Putamen (tissue), 1 donor: ENCODE measurements at regions not wholly inside any gene's neighbourhood (a gene's known extent, or its start where the extent isn't known, plus 50 kb on each side); places are given as distances from the start of the nearest gene placed in this dataset.
"Not testable (repeated sequence)": the region's sequence is repeated elsewhere in the genome, so short reads cannot be mapped to it uniquely, and the experiment has no call there.

Source experiments
- DNase-seq: peaks from one replicate; pipeline ENCODE4 v3.0.0-alpha.2; 2016; ENCODE audit warnings: low spot score

DNA sequence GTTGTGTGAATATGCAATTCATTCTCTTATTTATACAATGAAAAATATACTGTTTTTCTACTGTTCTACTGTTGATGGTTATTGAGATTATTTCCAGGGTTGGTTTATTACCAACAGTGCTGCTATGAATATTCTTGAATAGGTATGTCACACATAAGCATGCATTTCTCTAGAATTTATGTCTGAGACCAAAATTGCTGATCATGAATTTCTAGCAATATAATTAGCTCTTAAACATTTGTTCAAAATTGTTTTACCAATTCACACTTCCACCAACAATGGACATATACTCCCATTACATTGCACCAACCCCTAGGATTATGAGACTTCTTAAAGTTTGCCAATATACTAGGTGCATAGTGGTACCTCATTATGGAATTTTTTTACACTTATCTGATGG lies 164.1 kb upstream of the KCNQ5 start:
- DNase-seq: no peak

GRCh38 chr6:72458521-72458920 lies 163.3 kb upstream of the KCNQ5 start:
- DNase-seq: no peak

DNA sequence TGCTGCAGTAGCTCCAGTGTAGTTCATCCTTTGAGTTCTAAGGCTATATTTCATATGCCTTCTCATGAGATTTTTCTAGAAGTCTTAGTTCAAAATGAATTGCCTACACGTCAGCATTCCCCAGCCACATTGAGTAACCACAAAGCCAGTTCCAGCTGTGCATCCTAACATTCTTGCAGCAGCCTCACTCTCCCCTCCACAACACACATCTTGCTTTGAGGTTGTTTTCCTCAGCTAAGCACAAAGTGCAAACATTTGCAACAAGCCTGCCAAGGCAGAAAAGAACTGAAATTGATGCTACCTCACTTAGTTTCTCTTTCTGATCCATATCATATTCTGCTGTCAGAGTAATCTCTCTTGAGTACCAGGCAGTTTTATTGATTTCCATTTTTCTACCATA lies 160.7 kb upstream of the KCNQ5 start:
- no peak for DNase-seq

DNA sequence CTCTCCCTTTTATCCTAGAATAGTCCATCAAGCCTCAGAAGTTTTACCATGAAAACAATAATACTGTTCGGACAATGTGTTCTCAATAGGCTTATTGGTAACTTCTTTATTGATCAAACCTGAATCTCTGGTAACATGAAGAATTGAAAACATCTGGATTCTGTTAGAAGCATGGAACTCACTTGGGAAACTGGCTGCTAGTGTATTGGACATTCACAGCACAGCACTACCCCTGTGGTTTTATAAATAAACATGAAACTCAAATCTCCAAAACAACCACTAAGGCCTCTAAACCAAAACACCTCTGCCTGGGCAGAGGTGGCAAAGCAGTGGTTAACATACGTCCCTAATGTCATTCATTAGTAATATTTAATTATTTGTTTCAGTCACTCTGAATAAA lies 157.6 kb upstream of the KCNQ5 start:
- no peak for DNase-seq

DNA sequence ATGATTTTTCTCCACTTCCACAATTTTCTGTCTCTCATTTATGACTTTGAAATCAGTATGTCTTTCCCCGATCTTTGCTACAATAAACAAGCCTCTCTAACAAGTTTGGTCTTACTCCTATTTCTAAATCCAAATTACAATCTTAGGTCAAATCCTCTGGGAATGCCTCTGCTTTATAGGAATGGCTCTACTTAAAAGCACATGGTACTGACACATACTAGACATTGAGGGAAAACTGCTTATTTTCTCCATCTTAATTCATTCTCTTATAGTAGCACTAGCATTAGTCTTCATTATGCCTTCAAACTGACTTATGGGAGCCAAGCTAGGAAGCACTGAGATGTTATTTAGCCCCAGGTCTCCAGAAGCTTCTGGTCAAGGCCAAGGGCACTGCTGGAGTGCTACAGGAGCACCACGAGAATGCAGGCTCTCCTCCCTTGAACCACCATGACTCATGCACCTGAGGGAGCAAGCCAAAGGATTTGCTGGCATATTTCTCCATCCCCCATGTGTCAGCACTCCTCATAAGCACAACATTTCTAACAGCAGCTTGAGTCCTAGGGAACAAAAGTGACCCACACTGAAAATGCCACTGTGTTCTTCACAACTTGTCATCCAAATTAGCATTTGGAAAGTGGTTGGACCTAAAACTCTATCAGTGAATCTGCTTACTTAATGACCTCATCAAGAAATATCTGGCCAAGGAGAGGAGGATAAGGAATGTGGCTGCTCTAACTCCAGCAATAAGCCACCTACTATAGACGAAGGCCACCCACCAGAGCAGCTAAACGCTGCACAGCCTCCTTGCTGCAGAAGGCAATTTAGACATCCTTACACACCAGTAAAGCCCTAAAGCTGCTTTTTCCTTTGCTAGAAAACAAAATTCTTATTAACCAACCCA lies 156.8 kb upstream of the KCNQ5 start:
- DNase-seq: no peak

DNA sequence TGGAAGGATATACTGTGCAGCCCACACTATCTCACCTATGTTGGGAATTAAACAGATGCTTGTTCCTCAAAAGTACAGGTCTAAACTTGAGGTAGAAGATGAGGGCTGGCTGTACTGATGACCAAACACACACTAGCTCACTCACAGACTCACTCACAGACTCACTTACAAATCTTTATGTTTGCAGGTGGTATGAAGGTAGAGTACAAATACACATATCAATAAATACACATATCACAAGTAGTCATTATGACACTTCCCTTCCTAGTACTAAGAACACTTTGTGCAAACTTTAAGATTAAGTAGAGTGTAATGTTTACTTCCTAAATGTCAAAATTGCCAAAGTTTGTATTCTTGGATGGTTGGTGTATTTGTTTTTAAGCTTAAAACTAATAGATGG lies 155.4 kb upstream of the KCNQ5 start:
- no peak for DNase-seq

GRCh38 chr6:72466971-72467566 lies 154.8 kb upstream of the KCNQ5 start:
- DNase-seq: peak; percentile 36

DNA sequence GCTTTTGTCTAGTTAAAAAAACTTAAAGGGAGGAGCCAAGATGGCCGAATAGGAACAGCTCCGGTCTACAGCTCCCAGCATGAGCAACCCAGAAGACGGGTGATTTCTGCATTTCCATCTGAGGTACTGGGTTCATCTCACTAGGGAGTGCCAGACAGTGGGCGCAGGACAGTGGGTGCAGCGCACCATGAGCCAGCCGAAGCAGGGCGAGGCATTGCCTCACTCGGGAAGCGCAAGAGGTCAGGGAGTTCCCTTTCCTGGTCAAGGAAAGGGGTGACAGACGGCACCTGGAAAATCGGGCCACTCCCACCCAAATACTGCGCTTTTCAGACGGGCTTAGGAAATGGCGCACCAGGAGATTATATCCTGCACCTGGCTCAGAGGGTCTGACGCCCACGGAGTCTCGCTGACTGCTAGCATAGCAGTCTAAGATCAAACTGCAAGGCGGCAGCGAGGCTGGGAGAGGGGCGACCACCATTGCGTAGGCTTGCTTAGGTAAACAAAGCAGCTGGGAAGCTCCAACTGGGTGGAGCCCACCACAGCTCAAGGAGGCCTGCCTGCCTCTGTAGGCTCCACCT lies 152.4 kb upstream of the KCNQ5 start:
- DNase-seq: not testable (repeated sequence)

DNA sequence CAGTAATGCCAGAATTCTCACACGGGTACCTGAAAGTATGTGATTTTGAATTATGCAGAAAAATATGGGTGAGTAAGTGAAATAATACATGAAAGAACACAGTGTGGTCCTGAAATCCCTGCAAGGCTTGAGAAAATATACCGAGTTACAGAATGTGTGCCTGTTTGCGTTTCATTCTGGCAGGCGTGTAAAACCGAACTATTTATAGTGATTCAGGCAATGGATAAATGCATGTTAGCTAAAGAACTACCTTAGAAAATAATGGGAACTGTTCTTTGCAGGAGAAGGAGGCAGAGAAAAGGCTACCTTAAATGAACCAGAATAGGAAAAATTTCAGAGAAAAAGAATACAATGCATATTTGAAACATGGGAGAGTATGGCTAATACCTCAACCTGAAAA lies 145.8 kb upstream of the KCNQ5 start:
- DNase-seq: peak; percentile 3

- no peak for DNase-seq
These were observed 145.2 kb upstream of the KCNQ5 start for GRCh38 chr6:72476646-72477045.

GRCh38 chr6:72495441-72495840 lies 126.4 kb upstream of the KCNQ5 start:
- DNase-seq: no peak

GRCh38 chr6:72497186-72497585 lies 124.7 kb upstream of the KCNQ5 start:
- peak; percentile 1 for DNase-seq

- DNase-seq: no peak
These were observed 121.2 kb upstream of the KCNQ5 start for GRCh38 chr6:72500669-72501068.

- no peak for DNase-seq
These were observed 117.5 kb upstream of the KCNQ5 start for GRCh38 chr6:72504406-72504805.

DNA sequence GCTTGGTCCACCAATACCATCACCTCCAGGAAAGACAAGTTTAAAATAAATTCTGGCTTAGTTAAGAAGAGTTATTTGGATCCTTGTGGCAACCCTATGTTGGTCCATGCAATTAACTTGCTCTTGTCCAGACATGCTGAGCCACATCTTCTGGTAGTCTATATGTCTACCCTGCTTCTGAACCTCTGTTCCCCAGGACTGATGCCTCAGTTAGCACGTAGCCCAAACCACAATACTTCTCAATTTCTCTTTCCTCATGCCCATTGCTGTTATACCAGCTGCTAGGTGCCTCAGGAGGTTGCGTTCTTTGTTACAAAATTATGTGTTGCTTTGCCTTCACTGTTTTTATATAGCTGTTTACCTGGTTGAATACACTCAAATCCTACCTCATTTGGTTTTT lies 116.4 kb upstream of the KCNQ5 start:
- DNase-seq: no peak

DNA sequence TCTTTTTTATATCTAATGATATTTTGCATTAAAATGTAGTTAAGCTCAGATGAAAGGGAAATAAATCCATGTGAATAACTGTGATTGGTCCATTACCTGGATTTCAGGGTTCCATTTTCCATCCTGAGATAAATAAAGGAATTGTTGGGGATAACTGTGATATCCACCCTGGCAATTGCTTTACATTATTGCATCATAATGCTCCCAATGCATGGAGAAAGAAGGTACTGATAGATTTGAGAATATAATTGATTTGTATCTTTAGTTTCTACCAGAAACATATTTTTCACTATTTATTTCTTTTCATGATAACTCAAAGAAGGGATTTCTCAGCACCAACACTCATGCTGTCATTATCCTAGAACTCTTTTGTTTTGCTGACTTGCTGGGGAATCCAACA lies 102.0 kb upstream of the KCNQ5 start:
- no peak for DNase-seq

DNA sequence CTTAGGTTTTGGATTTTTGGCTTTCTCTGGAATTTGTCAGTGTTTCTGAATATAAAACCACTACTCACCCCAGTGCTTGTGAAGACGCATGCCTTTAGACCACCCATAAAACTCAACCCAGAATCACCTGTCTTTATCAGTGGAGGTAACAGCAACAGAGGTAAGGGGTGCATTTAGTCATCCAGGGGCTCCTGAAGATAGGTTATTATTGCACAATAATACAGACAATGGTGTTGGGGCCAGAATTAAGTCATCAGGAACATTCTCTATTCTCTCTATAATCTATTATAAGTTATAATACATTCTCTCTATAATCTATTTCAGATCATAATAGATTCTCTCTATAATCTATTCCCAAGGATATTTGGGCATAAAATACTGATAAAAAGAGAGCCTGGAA lies 100.2 kb upstream of the KCNQ5 start:
- DNase-seq: no peak

GRCh38 chr6:72522735-72523141 lies 99.1 kb upstream of the KCNQ5 start:
- no peak for DNase-seq

GRCh38 chr6:72524011-72524645 lies 97.7 kb upstream of the KCNQ5 start:
- peak; percentile 37 for DNase-seq

GRCh38 chr6:72525821-72526510 lies 95.9 kb upstream of the KCNQ5 start:
- no peak for DNase-seq

GRCh38 chr6:72530152-72530551 lies 91.7 kb upstream of the KCNQ5 start:
- DNase-seq: no peak

- no peak for DNase-seq
These were observed 91.1 kb upstream of the KCNQ5 start for GRCh38 chr6:72530750-72531149.
